ENCODE measurements at regions not wholly inside any gene's neighbourhood (a gene's known extent, or its start where the extent isn't known, plus 50 kb on each side); places are given as distances from the start of the nearest gene placed in this dataset.

- WGBS, 5 donors = 68 to 77% (median 73%) methylated on average over 7 of the region's 7 CpGs
- Histone ChIP-seq H3K9me3 (no peaks in the 10 kb centered on the region), H3K27me3 (replicated peaks in 1 of 7) (peaks cover 0 to 10% (median 0%) of the 10 kb centered on the region in 7 donors), H3K27ac (no peak overlapping the region), H3K4me1 (no peaks in the 10 kb centered on the region), H3K36me3 (no peaks in the 10 kb centered on the region), H3K4me3 (no peak overlapping the region)
- peak; percentile 56 for DNase-seq
- intact Hi-C loops (cut with DNase I; ENCODE audit: low total_unique reads) = no loop called here
- no peak for TF ChIP-seq POLR2AphosphoS5 (IDR thresholded peaks at IDR 0.05)
- TF ChIP-seq, protein P1, sequence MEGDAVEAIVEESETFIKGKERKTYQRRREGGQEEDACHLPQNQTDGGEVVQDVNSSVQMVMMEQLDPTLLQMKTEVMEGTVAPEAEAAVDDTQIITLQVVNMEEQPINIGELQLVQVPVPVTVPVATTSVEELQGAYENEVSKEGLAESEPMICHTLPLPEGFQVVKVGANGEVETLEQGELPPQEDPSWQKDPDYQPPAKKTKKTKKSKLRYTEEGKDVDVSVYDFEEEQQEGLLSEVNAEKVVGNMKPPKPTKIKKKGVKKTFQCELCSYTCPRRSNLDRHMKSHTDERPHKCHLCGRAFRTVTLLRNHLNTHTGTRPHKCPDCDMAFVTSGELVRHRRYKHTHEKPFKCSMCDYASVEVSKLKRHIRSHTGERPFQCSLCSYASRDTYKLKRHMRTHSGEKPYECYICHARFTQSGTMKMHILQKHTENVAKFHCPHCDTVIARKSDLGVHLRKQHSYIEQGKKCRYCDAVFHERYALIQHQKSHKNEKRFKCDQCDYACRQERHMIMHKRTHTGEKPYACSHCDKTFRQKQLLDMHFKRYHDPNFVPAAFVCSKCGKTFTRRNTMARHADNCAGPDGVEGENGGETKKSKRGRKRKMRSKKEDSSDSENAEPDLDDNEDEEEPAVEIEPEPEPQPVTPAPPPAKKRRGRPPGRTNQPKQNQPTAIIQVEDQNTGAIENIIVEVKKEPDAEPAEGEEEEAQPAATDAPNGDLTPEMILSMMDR (IDR thresholded peaks at IDR 0.05 in 8 of 11, conservative IDR thresholded peaks at IDR 0.05 in 3 of 11) = no peak
- TF ChIP-seq POLR2A (IDR thresholded peaks at IDR 0.05) = no peak
Observed at GRCh38 chr2:71788186-71788525, 334.8 kb downstream of the DYSF start.

DNA sequence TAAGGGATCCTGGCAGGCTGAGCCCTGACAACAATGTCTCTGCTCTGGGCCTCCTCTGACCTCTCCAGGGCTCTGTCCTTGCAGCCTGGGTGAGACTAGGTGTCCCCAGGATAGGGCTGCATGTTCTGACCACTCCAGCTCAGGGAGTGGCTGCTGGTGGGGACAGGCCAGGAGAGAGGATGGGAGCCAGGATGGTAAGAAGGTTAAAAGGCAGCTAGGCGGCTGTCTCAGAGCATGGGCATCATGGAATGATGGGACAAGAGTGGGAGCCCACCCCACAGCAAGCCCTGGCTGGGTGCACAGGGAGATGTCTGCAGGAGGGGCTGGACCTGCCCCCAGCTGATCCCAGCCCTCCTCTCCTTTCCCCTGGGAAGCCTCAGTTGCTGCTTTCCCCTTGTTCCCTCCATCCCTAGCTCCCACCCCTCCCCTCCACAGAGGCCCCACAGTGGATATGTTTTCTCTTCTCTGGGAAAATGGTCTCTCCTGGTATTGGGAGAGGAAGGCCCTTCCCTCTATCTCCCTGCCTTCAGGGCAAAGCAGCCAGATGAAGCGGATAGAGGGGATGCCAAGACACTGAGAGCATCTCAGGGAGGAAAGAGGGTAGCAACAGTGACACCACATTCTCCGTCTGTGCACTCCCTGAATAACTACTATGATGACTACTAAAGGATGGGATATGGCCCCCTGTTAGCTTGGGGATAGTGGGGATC is 334.3 kb downstream of the DYSF start:
- intact Hi-C loops (cut with DNase I; ENCODE audit: low total_unique reads) = no loop called here
- peak; percentile 47 for DNase-seq

GRCh38 chr2:71787108-71787415 is 333.7 kb downstream of the DYSF start:
- DNase-seq = peak; percentile 63
- Histone ChIP-seq H3K4me1 (no peaks in the 10 kb centered on the region), H3K27me3 (replicated peaks in 1 of 7) (peaks cover 0 to 15% (median 0%) of the 10 kb centered on the region in 7 donors), H3K9me3 (no peaks in the 10 kb centered on the region), H3K36me3 (no peaks in the 10 kb centered on the region), H3K4me3 (no peak overlapping the region), H3K27ac (no peak overlapping the region)
- intact Hi-C loops (cut with DNase I; ENCODE audit: low total_unique reads) = no loop called here
- WGBS, 5 donors = 83 to 100% (median 92%) methylated on average over 2 to 4 of the region's 4 CpGs
- TF ChIP-seq POLR2AphosphoS5 (IDR thresholded peaks at IDR 0.05) (no peak), POLR2A (IDR thresholded peaks at IDR 0.05) (no peak)
- TF ChIP-seq, protein P1 (IDR thresholded peaks at IDR 0.05 in 8 of 11, conservative IDR thresholded peaks at IDR 0.05 in 3 of 11) = no peak

More for the DNA sequence above, 334.3 kb downstream of the DYSF start:
- Histone ChIP-seq H3K4me1 (no peaks in the 10 kb centered on the region), H3K27ac (no peak overlapping the region), H3K4me3 (no peak overlapping the region), H3K9me3 (no peaks in the 10 kb centered on the region), H3K36me3 (no peaks in the 10 kb centered on the region), H3K27me3 (replicated peaks in 1 of 7) (peaks cover 0 to 12% (median 0%) of the 10 kb centered on the region in 7 donors)
- 80 to 86% (median 86%) methylated on average over 2 to 3 of the region's 3 CpGs for WGBS, 5 donors
- TF ChIP-seq POLR2A (IDR thresholded peaks at IDR 0.05) = no peak
- TF ChIP-seq, protein P1 (IDR thresholded peaks at IDR 0.05 in 8 of 11, conservative IDR thresholded peaks at IDR 0.05 in 3 of 11) = no peak

DNA sequence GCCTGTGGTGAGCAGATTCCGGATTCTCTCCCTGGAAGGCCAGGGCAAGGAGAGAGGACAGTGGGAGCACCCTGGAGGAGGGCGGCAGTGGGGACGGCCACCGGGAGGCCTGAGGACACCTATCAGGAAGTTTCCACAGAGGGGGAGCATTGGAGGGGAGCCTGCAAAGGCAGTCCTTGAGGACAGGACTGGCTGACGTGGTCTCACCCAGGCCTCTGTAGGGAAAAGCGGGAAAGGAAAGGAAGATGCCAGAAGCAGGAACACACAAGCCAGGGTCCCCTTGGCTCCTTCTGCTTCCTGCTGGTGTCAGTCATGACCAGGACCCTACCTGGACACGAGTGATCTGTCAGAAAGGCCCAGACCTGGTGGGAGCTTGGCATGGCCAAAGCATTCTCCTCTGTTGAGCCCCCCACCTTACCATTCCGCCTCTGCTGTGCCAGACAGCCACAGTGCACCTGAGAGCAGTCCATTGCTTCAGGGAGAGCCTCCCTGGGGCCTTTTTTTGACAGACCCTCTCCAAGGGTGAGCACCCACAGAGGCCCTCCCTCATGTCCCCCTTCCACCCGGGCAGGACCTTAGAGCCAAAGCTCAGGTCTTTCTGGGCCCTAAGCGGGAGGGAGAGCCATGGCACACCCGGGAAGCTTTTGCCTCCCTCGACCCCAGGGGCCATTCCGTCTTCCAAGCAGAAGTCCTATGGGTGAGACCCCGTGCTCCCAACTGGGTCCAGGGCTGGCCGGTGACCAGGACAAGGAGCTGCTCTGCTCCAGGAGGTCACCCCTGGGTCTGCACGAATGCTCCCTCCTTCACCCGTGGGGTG is 333.1 kb downstream of the DYSF start:
- Histone ChIP-seq H3K4me1 (no peaks in the 10 kb centered on the region), H3K27me3 (replicated peaks in 1 of 7) (peaks cover 0 to 15% (median 0%) of the 10 kb centered on the region in 7 donors), H3K36me3 (no peaks in the 10 kb centered on the region), H3K27ac (no peak overlapping the region), H3K9me3 (no peaks in the 10 kb centered on the region), H3K4me3 (no peak overlapping the region)
- TF ChIP-seq, protein P1 (IDR thresholded peaks at IDR 0.05 in 8 of 11, conservative IDR thresholded peaks at IDR 0.05 in 3 of 11) = no peak
- TF ChIP-seq POLR2A (IDR thresholded peaks at IDR 0.05) = no peak
- no peak for TF ChIP-seq POLR2AphosphoS5 (IDR thresholded peaks at IDR 0.05)
- peak; percentile 70 for DNase-seq
- 84 to 90% (median 86%) methylated on average over 17 of the region's 17 CpGs for WGBS, 5 donors
- intact Hi-C loops (cut with DNase I; ENCODE audit: low total_unique reads) = no loop called here

Measured in spleen (tissue), 11 donors.